Ascending aorta (tissue), 2 donors: ENCODE measurements at regions not wholly inside any gene's neighbourhood (a gene's known extent, or its start where the extent isn't known, plus 50 kb on each side); places are given as distances from the start of the nearest gene placed in this dataset.
A peak's percentile ranks its signal among the peaks of the same experiment; 100 is the strongest.

ENCODE experiments used
- DNase-seq, 2 donors: peaks; one replicate each; pipeline ENCODE4 v3.0.0-alpha.2; 2019; ENCODE audit warnings: low spot score in 2 of 2
- H3K27ac ChIP-seq, 2 donors: fragments of 200-600 bp; sonication (generic); one replicate each; pipeline ENCODE4 v1.5.1; 2016 to 2017; ENCODE audit warnings: mild to moderate bottlenecking in 1 of 2
- H3K27me3 ChIP-seq: fragments of 200-600 bp; sonication (generic); one replicate; pipeline ENCODE4 v1.5.1; 2017
- H3K36me3 ChIP-seq, 2 donors: fragments of 200-600 bp; sonication (generic); one replicate each; pipeline ENCODE4 v1.5.1; 2016
- H3K4me1 ChIP-seq, 2 donors: fragments of 200-600 bp; sonication (generic); one replicate each; pipeline ENCODE4 v1.5.1; 2016 to 2017; ENCODE audit warnings: mild to moderate bottlenecking in 1 of 2
- H3K4me3 ChIP-seq, 2 donors: fragments of 200-600 bp; sonication (generic); one replicate each; pipeline ENCODE4 v1.5.1; 2016 to 2017; ENCODE audit warnings: mild to moderate bottlenecking in 1 of 2
- H3K9me3 ChIP-seq, 2 donors: fragments of 200-600 bp; sonication (generic); one replicate each; pipeline ENCODE4 v1.5.1; 2016
- intact Hi-C: fragments of 100-400 bp; cut with DNase I; formaldehyde crosslinking; loops from one replicate; pipeline ENCODE4 v1.15.1; 2023
- TF ChIP-seq, protein P1 (sequence below), 3 experiments: fragments of 200-600 bp in 2 of 3; fragments of 450-650 bp in 1 of 3; sonication (generic) in 2 of 3; IDR thresholded peaks; one replicate each; pipeline ENCODE4 v1.5.1; 2016 to 2019; ENCODE audit warnings: antibody characterized with exemption in 3 of 3, mild to moderate bottlenecking in 1 of 3, moderate library complexity in 1 of 3

DNA sequence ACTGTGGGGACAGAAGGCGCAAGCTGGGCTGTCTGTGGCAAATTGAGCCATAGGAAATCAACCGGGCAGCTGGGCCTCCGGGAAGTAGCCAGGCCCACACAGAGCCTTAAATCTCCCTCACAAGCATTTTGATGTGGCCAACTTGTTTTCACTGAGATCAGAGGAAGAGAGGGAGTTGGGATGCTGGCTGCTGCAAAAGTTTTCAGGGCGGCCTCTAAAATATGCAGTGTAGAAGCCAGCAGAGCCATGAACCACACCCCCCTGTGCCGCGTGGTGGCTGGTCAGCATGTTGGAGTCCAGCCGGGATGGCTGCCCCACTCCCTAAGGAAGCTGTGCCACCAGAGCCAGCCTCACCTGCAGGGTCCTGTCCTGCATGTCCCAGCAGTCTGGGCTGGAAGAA is 167.4 kb downstream of the CDC5L start:
- Histone ChIP-seq H3K4me3 (no peak overlapping the region), H3K27ac (no peak overlapping the region), H3K36me3 (no peaks in the 10 kb centered on the region), H3K9me3 (no peaks in the 10 kb centered on the region), H3K27me3 (no peaks in the 10 kb centered on the region), H3K4me1 (no peaks in the 10 kb centered on the region)
- no peak for DNase-seq
- intact Hi-C loops, result no loop called here
- TF ChIP-seq, protein P1, sequence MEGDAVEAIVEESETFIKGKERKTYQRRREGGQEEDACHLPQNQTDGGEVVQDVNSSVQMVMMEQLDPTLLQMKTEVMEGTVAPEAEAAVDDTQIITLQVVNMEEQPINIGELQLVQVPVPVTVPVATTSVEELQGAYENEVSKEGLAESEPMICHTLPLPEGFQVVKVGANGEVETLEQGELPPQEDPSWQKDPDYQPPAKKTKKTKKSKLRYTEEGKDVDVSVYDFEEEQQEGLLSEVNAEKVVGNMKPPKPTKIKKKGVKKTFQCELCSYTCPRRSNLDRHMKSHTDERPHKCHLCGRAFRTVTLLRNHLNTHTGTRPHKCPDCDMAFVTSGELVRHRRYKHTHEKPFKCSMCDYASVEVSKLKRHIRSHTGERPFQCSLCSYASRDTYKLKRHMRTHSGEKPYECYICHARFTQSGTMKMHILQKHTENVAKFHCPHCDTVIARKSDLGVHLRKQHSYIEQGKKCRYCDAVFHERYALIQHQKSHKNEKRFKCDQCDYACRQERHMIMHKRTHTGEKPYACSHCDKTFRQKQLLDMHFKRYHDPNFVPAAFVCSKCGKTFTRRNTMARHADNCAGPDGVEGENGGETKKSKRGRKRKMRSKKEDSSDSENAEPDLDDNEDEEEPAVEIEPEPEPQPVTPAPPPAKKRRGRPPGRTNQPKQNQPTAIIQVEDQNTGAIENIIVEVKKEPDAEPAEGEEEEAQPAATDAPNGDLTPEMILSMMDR (IDR thresholded peaks at IDR 0.05), result no peak

DNA sequence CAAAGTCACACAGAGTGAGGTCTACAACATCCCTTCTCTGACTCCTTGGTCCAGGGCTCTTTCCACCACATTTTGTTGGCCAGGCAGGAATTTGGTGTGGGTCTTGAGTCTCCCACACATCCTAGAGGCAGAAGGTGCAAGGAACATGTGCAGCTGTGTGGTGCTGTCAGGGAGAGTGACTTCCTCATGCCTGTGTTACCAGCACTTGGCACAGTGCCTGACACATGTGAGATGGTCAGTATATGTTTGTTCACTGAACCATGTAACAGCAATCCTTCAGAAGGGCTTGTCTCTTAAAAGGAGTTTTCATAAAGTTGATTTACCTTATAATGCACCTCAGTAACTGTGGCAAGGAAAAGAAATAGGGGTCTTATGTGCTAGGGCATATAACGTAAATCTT is 168.5 kb downstream of the CDC5L start:
- Histone ChIP-seq H3K4me3 (no peak overlapping the region), H3K9me3 (no peaks in the 10 kb centered on the region), H3K36me3 (no peaks in the 10 kb centered on the region), H3K4me1 (no peaks in the 10 kb centered on the region), H3K27me3 (no peaks in the 10 kb centered on the region), H3K27ac (no peak overlapping the region)
- intact Hi-C loops, result no loop called here
- DNase-seq, result no peak
- TF ChIP-seq, protein P1 (IDR thresholded peaks at IDR 0.05), result no peak

DNA sequence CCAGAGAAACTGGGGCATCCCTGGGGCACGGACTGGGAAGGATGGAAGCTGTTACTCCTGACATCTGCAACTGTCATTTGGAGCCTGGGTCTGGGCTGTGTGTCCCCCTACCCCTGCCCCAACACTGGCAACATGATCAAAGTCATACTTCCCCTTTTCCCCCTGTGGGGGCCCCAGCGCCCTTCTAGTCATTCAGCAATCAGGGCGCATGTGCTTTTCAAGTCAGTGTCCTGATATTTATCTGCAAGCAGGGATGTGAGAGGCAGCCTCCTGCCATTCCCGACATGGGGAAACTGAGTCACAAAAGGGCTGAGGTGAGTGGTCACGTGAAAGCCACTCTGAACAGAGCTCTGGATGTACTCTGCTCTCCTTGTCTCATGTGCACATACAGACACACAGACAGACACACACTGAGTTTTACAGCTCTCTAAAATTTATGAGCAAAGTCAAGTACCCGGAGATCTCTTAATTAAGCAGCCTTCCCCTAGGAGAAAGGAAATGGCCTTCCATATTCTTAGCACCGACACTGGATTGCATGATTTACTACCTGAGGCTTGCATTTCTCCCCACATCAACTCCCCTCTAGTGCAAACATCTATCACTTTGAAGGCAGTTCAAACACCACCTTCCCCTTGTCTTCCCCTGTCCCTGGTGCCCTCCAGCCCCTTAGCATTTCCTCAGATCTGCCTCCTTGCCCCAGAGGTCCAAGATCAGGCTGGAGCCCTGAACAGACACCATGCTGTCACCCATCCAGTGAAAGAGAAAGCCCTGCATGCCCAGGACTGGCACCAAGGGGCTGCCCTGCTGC is 170.7 kb downstream of the CDC5L start:
- no peaks in the 10 kb centered on the region for H3K27me3 ChIP-seq
- H3K27ac ChIP-seq, result peak overlapping the region in 1 of 2 donors; percentile 22
- no peaks in the 10 kb centered on the region for H3K9me3 ChIP-seq

DNA sequence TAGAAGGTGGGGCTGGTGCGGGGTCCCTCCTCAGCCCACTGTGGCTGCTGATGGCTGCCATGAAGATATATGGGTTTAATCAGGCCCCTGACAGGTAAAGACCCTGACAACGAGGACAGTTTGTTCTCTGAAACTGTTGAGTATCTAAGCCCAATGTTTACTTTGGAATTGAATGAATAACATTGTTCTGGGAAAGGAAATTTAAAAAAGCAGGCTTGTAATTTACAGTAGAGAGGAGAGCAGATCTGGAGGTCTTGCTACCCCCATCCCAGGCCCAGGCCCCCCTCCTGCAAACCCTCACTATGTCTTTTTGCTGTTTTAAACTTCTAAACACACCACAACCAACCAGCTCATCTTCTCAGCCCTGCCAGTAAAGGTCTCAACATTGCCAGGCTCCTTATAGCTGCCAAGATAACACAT is 171.3 kb downstream of the CDC5L start:
- H3K36me3 ChIP-seq, result no peaks in the 10 kb centered on the region
- H3K4me3 ChIP-seq, result no peak overlapping the region
- H3K27ac ChIP-seq, result no peak overlapping the region
- TF ChIP-seq, protein P1 (IDR thresholded peaks at IDR 0.05), result no peak
- H3K4me1 ChIP-seq, result no peaks in the 10 kb centered on the region
- intact Hi-C loops, result no loop called here
- no peaks in the 10 kb centered on the region for H3K27me3 ChIP-seq
- no peaks in the 10 kb centered on the region for H3K9me3 ChIP-seq
- no peak for DNase-seq

More for the DNA sequence above, 170.7 kb downstream of the CDC5L start:
- H3K4me3 ChIP-seq, result no peak overlapping the region
- H3K36me3 ChIP-seq, result no peaks in the 10 kb centered on the region
- intact Hi-C loops, result no loop called here
- no peaks in the 10 kb centered on the region for H3K4me1 ChIP-seq
- TF ChIP-seq, protein P1 (IDR thresholded peaks at IDR 0.05), result no peak
- no peak for DNase-seq

DNA sequence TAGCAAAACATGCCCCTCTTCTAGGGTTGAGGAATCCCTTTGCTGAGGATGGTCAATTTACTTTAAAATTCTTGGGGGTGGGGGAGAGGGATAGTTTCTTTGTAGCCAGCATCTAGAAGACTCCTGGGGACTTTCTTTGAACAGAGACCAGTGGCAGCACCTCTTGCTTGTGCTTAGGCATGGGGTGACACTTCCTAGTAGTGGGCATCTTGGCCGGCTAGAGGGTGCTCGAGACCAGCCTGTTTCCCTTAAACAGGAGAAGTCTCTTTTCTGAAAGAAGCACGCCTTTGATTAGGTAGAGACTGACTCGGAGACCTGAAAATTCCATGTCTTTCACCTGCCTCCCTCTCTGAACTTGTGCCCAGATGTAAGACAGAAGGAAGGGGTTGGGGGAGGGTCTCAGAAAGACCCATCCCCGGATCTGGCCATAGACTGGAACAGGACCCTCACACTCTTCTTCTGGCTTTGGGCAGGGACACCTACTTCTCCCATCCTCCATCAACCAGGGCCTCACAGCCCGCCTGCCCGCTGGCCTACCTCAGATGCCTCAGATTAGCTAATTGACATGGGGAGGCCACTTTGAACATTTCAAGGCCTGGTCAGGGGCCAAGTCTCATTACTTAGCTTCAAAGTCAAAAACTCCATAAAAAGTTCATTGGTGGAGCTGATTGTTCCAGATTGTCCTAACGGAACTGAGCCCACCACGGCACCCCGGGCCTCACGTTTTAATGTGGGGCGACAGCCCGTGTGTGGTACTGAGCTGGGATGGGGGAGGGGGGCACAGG is 172.2 kb downstream of the CDC5L start:
- no peak overlapping the region for H3K27ac ChIP-seq

More for the DNA sequence above, 172.2 kb downstream of the CDC5L start:
- intact Hi-C loops, result no loop called here
- no peaks in the 10 kb centered on the region for H3K9me3 ChIP-seq
- no peaks in the 10 kb centered on the region for H3K27me3 ChIP-seq
- no peaks in the 10 kb centered on the region for H3K4me1 ChIP-seq
- H3K4me3 ChIP-seq, result no peak overlapping the region
- TF ChIP-seq, protein P1 (IDR thresholded peaks at IDR 0.05), result no peak
- DNase-seq, result no peak
- no peaks in the 10 kb centered on the region for H3K36me3 ChIP-seq
